GM23248 (cell line): ENCODE measurements at regions not wholly inside any gene's neighbourhood (a gene's known extent, or its start where the extent isn't known, plus 50 kb on each side); places are given as distances from the start of the nearest gene placed in this dataset.

ENCODE experiments used
- DNase-seq: peaks from one replicate; pipeline ENCODE4 v3.0.0-alpha.2; 2015
- H2AFZ ChIP-seq: fragments of 200-600 bp; sonication (generic); 2 replicates; pipeline ENCODE4 v1.6.1; 2016; ENCODE audit warnings: antibody characterized with exemption
- H3F3A ChIP-seq: fragments of 200-600 bp; sonication (generic); 2 replicates; pipeline ENCODE4 v1.6.1; 2016; ENCODE audit warnings: mild to moderate bottlenecking, antibody characterized with exemption, mixed run types; ENCODE audit not compliant: insufficient read depth
- H3K27ac ChIP-seq: fragments of 200-600 bp; sonication (generic); 2 replicates; pipeline ENCODE4 v1.5.1; 2016; ENCODE audit warnings: mild to moderate bottlenecking
- H3K27me3 ChIP-seq: fragments of 200-600 bp; sonication (generic); replicated peaks from 2 replicates; pipeline ENCODE4 v1.6.1; 2016; ENCODE audit warnings: mild to moderate bottlenecking; ENCODE audit not compliant: insufficient read depth
- H3K36me3 ChIP-seq: fragments of 200-600 bp; sonication (generic); 2 replicates; pipeline ENCODE4 v1.6.1; 2016; ENCODE audit warnings: low read depth, mild to moderate bottlenecking
- H3K4me1 ChIP-seq: fragments of 200-600 bp; sonication (generic); 2 replicates; pipeline ENCODE4 v1.6.1; 2016; ENCODE audit warnings: mild to moderate bottlenecking; ENCODE audit not compliant: insufficient read depth
- H3K4me2 ChIP-seq: fragments of 200-600 bp; sonication (generic); one replicate; pipeline ENCODE4 v1.6.1; 2016; ENCODE audit warnings: mild to moderate bottlenecking; ENCODE audit not compliant: unreplicated experiment
- H3K4me3 ChIP-seq: fragments of 200-600 bp; sonication (generic); 2 replicates; pipeline ENCODE4 v1.5.1; 2016; ENCODE audit warnings: mild to moderate bottlenecking
- H3K79me2 ChIP-seq: fragments of 200-600 bp; sonication (generic); 2 replicates; pipeline ENCODE4 v1.6.1; 2016; ENCODE audit warnings: mild to moderate bottlenecking; ENCODE audit not compliant: insufficient read depth
- H3K9ac ChIP-seq: fragments of 200-600 bp; sonication (generic); 2 replicates; pipeline ENCODE4 v1.6.1; 2016; ENCODE audit warnings: mild to moderate bottlenecking
- H3K9me2 ChIP-seq: fragments of 200-600 bp; sonication (generic); 2 replicates; pipeline ENCODE4 v1.6.1; 2016; ENCODE audit warnings: mixed run types, mild to moderate bottlenecking, moderate library complexity; ENCODE audit not compliant: insufficient read depth
- H3K9me3 ChIP-seq: fragments of 200-600 bp; sonication (generic); one replicate; pipeline ENCODE4 v1.6.1; 2017; ENCODE audit warnings: low read depth
- H4K20me1 ChIP-seq: fragments of 200-600 bp; sonication (generic); 2 replicates; pipeline ENCODE4 v1.6.0; 2016; ENCODE audit not compliant: insufficient read depth
- EZH2 ChIP-seq: fragments of 200-600 bp; sonication (generic); IDR thresholded peaks from 2 replicates; pipeline ENCODE4 v1.6.1; 2018; ENCODE audit warnings: antibody characterized with exemption, mild to moderate bottlenecking; ENCODE audit not compliant: insufficient read depth, poor library complexity, severe bottlenecking
- EZH2phosphoT487 ChIP-seq: fragments of 200-600 bp; sonication (generic); IDR thresholded peaks from 2 replicates; pipeline ENCODE4 v1.6.1; 2018; ENCODE audit warnings: antibody characterized with exemption, moderate library complexity, mild to moderate bottlenecking, low read depth; ENCODE audit not compliant: insufficient read depth
- WGBS, 2 experiments: methylation state at CpG; one replicate each; pipeline ENCODE4 v1.1.6; 2015 to 2017; ENCODE audit warnings: low lambda C conversion rate in 2 of 2, low coverage in 1 of 2; ENCODE audit errors: missing lambda C conversion rate in 2 of 2; 5-methylcytosine and 5-hydroxymethylcytosine counted together
- in situ Hi-C: fragments of 300-500 bp; cut with MboI; formaldehyde crosslinking; loops from 2 replicates; pipeline ENCODE4 v1.15.0; 2020

GRCh38 chr16:82421851-82422250, 204.9 kb upstream of the CDH13 start:
- H3K27me3 ChIP-seq = peaks cover 4% of the 10 kb centered on the region
- H3K9me2 ChIP-seq = no peaks in the 10 kb centered on the region
- no peaks in the 10 kb centered on the region for H3F3A ChIP-seq
- DNase-seq = no peak
- in situ Hi-C loops = no loop called here
- H4K20me1 ChIP-seq = no peaks in the 10 kb centered on the region
- no peaks in the 10 kb centered on the region for H3K4me1 ChIP-seq
- WGBS, 2 experiments = 0% methylated on average over 1 of the region's 1 CpG
- H3K4me2 ChIP-seq = no peak overlapping the region
- H3K9ac ChIP-seq = no peak overlapping the region
- H3K79me2 ChIP-seq = no peaks in the 10 kb centered on the region
- TF ChIP-seq EZH2phosphoT487 (no peak), EZH2 (no peak)
- H3K9me3 ChIP-seq = no peaks in the 10 kb centered on the region
- H3K4me3 ChIP-seq = no peak overlapping the region
- H3K27ac ChIP-seq = no peak overlapping the region
- H3K36me3 ChIP-seq = no peaks in the 10 kb centered on the region
- no peak overlapping the region for H2AFZ ChIP-seq

GRCh38 chr16:82419332-82419731, 207.4 kb upstream of the CDH13 start:
- WGBS, 2 experiments = 47 to 48% methylated on average over 5 of the region's 5 CpGs
- no peak for DNase-seq
- no peaks in the 10 kb centered on the region for H3K9me2 ChIP-seq
- no peak overlapping the region for H3K27ac ChIP-seq
- no peak overlapping the region for H3K4me2 ChIP-seq
- no peaks in the 10 kb centered on the region for H3K4me1 ChIP-seq
- TF ChIP-seq EZH2phosphoT487 = no peak
- no peak for TF ChIP-seq EZH2
- in situ Hi-C loops = no loop called here
- H3K36me3 ChIP-seq = no peaks in the 10 kb centered on the region
- no peaks in the 10 kb centered on the region; the same call in 1 of the 2 replicates for H3K27me3 ChIP-seq
- H3K79me2 ChIP-seq = no peaks in the 10 kb centered on the region
- H3K4me3 ChIP-seq = no peak overlapping the region
- no peaks in the 10 kb centered on the region for H3F3A ChIP-seq
- H2AFZ ChIP-seq = no peak overlapping the region
- no peaks in the 10 kb centered on the region for H4K20me1 ChIP-seq
- H3K9ac ChIP-seq = no peak overlapping the region
- H3K9me3 ChIP-seq = no peaks in the 10 kb centered on the region

- H3K27ac ChIP-seq = no peak overlapping the region
- H3K4me1 ChIP-seq = no peaks in the 10 kb centered on the region
- H3K36me3 ChIP-seq = no peaks in the 10 kb centered on the region
- H3K4me3 ChIP-seq = no peak overlapping the region
- no peak for TF ChIP-seq EZH2phosphoT487
- TF ChIP-seq EZH2 = no peak
- no peak overlapping the region for H2AFZ ChIP-seq
- H3K27me3 ChIP-seq = peaks cover 9% of the 10 kb centered on the region; the same call in 1 of the 2 replicates
- no peak overlapping the region for H3K4me2 ChIP-seq
- H3K9ac ChIP-seq = no peak overlapping the region
- H4K20me1 ChIP-seq = no peaks in the 10 kb centered on the region
- no peaks in the 10 kb centered on the region for H3F3A ChIP-seq
- DNase-seq = no peak
- in situ Hi-C loops = no loop called here
- H3K79me2 ChIP-seq = no peaks in the 10 kb centered on the region
- no peaks in the 10 kb centered on the region for H3K9me3 ChIP-seq
- WGBS, 2 experiments = 16 to 29% methylated on average over 3 of the region's 3 CpGs
- no peaks in the 10 kb centered on the region for H3K9me2 ChIP-seq
Measured at GRCh38 chr16:82414476-82414875, 212.3 kb upstream of the CDH13 start.

- no peaks in the 10 kb centered on the region for H3K36me3 ChIP-seq
- H3K9ac ChIP-seq = no peak overlapping the region
- H3K27me3 ChIP-seq = peaks cover 9% of the 10 kb centered on the region; the same call in 1 of the 2 replicates
- no peak overlapping the region for H3K4me2 ChIP-seq
- no peak for DNase-seq
- H4K20me1 ChIP-seq = no peaks in the 10 kb centered on the region
- no peaks in the 10 kb centered on the region for H3K9me3 ChIP-seq
- H3F3A ChIP-seq = no peaks in the 10 kb centered on the region
- no peak overlapping the region for H3K4me3 ChIP-seq
- H3K27ac ChIP-seq = no peak overlapping the region
- 46 to 47% methylated on average over 4 of the region's 4 CpGs for WGBS, 2 experiments
- no peaks in the 10 kb centered on the region for H3K79me2 ChIP-seq
- H3K4me1 ChIP-seq = no peaks in the 10 kb centered on the region
- H2AFZ ChIP-seq = no peak overlapping the region
- H3K9me2 ChIP-seq = no peaks in the 10 kb centered on the region
- TF ChIP-seq EZH2phosphoT487 (no peak), EZH2 (no peak)
- in situ Hi-C loops = no loop called here
Measured at GRCh38 chr16:82412770-82413169, 214.0 kb upstream of the CDH13 start.

GRCh38 chr16:82405736-82406135, 221.0 kb upstream of the CDH13 start:
- no peak overlapping the region for H2AFZ ChIP-seq
- H3K27me3 ChIP-seq = peaks cover 12% of the 10 kb centered on the region; the same call in 1 of the 2 replicates
- no peak overlapping the region for H3K27ac ChIP-seq
- no peaks in the 10 kb centered on the region for H4K20me1 ChIP-seq
- no peak overlapping the region for H3K4me3 ChIP-seq
- 12 to 15% methylated on average over 6 of the region's 6 CpGs for WGBS, 2 experiments
- H3K9me2 ChIP-seq = no peaks in the 10 kb centered on the region
- in situ Hi-C loops = no loop called here
- no peak overlapping the region for H3K9ac ChIP-seq
- no peaks in the 10 kb centered on the region for H3K36me3 ChIP-seq
- H3K4me2 ChIP-seq = no peak overlapping the region
- DNase-seq = no peak
- no peaks in the 10 kb centered on the region for H3K4me1 ChIP-seq
- no peaks in the 10 kb centered on the region for H3K79me2 ChIP-seq
- H3K9me3 ChIP-seq = no peaks in the 10 kb centered on the region
- TF ChIP-seq EZH2phosphoT487 (no peak), EZH2 (no peak)
- no peaks in the 10 kb centered on the region for H3F3A ChIP-seq
